ENCODE measurements at regions not wholly inside any gene's neighbourhood (a gene's known extent, or its start where the extent isn't known, plus 50 kb on each side); places are given as distances from the start of the nearest gene placed in this dataset.

DNA sequence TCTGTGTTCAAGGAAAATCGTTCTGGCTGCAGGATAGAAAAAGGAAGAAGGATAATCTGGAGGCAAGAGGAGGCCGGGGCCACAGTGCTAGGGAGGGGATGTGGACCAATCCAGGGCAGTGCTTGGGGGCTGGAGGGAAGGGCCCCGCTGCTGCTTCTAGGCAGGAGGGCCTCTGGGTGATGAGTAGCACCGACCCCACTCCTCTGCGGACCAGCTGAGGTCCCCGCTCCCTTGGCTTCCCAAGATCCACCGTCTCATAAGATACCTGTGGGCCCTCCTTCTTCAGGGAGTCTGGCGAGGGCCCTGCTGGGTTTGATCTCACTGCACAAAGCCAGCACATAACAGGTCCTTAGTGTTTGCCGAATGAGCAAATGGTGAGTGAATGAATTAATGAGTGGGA lies 93.5 kb upstream of the MVB12B start:
- Histone ChIP-seq H3K27me3 (ENCODE audit: insufficient read depth, low read length) (no peaks in the 10 kb centered on the region), H3K4me1 (ENCODE audit: insufficient read depth, low read length) (peaks cover 3% of the 10 kb centered on the region), H3K36me3 (ENCODE audit: insufficient read depth, low read length) (no peaks in the 10 kb centered on the region), H3K27ac (ENCODE audit: low read depth, low read length) (no peak overlapping the region), H3K9me3 (ENCODE audit: control insufficient read depth in 1 of 2, low read length in 2 of 2) (no peaks in the 10 kb centered on the region), H3K4me3 (ENCODE audit: low read length in 2 of 2) (no peak overlapping the region)
- H3K9me3 Mint-ChIP-seq, result no peaks in the 10 kb centered on the region
- intact Hi-C loops (cut with micrococcal nuclease), result no loop called here
- H3K27me3 Mint-ChIP-seq, result peaks cover 8 to 18% of the 10 kb centered on the region in 2 donors
- H3K36me3 Mint-ChIP-seq, result no peaks in the 10 kb centered on the region
- peaks cover 0 to 6% (median 4%) of the 10 kb centered on the region in 4 donors for H3K4me1 Mint-ChIP-seq
- H3K4me3 Mint-ChIP-seq, result no peak overlapping the region
- POLR2A ChIA-PET (ENCODE audit: partially characterized antibody), result no interaction called here
- no peak overlapping the region for H3K27ac Mint-ChIP-seq
- CTCF ChIA-PET (ENCODE audit: partially characterized antibody), result interaction anchor here (2.0 kb wide), 2 partner anchors 258 to 825 kb away, joined by 6 to 11 read pairs; no protein-coding TSS in a partner anchor
- no peak for DNase-seq

DNA sequence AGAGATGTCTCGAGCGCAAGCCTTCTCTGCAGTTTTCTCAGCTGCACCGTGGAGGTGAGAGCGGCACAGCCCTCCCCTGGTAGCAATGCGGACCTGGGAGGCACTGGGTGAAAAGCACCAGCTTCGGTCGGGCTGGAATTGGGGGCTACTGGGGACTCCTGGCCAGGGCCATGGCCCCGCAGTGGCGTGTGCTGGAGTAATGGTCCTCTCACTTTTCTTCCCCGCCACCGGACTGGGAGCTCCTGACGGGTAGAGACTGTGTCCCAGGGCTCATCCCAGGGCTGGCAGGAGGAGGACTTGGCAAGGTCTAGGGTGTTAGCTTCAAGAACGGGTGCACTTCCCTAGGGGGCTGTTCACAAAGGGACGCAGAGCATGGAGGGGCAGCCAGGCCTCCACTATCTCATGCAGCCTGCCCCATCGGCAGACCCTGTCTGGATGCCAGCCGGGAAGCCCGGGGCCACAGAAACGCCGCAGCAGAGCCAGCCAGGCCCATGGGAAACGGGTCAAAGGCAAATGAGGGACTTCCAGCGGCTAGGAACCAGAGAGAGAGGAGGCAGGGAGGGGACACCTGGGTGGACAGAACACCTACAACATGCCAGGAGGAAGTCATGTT lies 92.6 kb upstream of the MVB12B start:
- H3K9me3 Mint-ChIP-seq, result peaks cover 0 to 2% (median 0%) of the 10 kb centered on the region in 8 donors
- Histone ChIP-seq H3K4me3 (ENCODE audit: low read length in 2 of 2) (no peak overlapping the region), H3K36me3 (ENCODE audit: insufficient read depth, low read length) (no peaks in the 10 kb centered on the region), H3K27ac (ENCODE audit: low read depth, low read length) (no peak overlapping the region), H3K4me1 (ENCODE audit: insufficient read depth, low read length) (no peaks in the 10 kb centered on the region), H3K9me3 (ENCODE audit: control insufficient read depth in 1 of 2, low read length in 2 of 2) (no peaks in the 10 kb centered on the region), H3K27me3 (ENCODE audit: insufficient read depth, low read length) (no peaks in the 10 kb centered on the region)
- DNase-seq, result no peak
- H3K4me3 Mint-ChIP-seq, result no peak overlapping the region
- intact Hi-C loops (cut with micrococcal nuclease), result no loop called here
- H3K4me1 Mint-ChIP-seq, result no peaks in the 10 kb centered on the region
- ChIA-PET POLR2A (ENCODE audit: partially characterized antibody) (no interaction called here), CTCF (ENCODE audit: partially characterized antibody) (no interaction called here)
- H3K27ac Mint-ChIP-seq, result no peak overlapping the region
- H3K27me3 Mint-ChIP-seq, result peaks cover 10 to 17% of the 10 kb centered on the region in 2 donors
- H3K36me3 Mint-ChIP-seq, result no peaks in the 10 kb centered on the region

DNA sequence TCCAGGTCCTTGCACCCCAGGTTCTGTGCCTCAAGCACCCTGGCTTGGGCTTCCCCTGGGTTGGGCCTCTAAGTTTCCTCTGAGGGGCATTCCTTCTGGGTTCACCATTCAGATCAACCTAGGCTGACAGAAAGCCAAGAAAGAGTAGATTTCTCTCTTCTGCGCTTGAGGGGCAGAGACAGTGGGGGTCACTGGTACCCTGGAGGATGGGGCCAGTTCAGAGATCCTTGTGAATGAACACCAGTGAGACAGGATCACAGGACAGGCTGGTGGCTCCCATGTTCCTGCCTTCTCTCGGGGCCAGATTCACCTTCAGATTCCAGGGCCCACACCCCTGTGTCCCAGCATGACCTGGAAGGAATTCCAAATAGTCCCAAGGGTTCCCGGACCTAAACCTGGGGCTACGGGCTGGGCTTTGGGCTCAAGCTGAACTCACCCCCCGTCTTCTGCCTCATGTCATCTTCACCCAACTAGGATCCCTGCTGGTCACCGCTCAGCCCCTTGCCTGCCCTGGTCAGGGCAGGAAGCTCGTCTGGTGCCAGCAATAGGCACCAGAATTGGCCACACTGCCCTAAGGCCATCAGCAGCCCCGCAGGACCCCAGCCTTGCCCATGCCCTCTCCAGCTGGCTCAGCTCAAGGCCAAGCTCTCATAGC lies 91.8 kb upstream of the MVB12B start:
- ChIA-PET POLR2A (ENCODE audit: partially characterized antibody) (no interaction called here), CTCF (ENCODE audit: partially characterized antibody) (no interaction called here)
- Mint-ChIP-seq H3K36me3 (no peaks in the 10 kb centered on the region), H3K27ac (no peak overlapping the region), H3K4me3 (no peak overlapping the region), H3K4me1 (peaks cover 0 to 2% (median 0%) of the 10 kb centered on the region in 4 donors), H3K27me3 (peaks cover 9 to 17% of the 10 kb centered on the region in 2 donors), H3K9me3 (peaks cover 0 to 2% (median 0%) of the 10 kb centered on the region in 8 donors)
- Histone ChIP-seq H3K4me1 (ENCODE audit: insufficient read depth, low read length) (no peaks in the 10 kb centered on the region), H3K36me3 (ENCODE audit: insufficient read depth, low read length) (no peaks in the 10 kb centered on the region), H3K27me3 (ENCODE audit: insufficient read depth, low read length) (no peaks in the 10 kb centered on the region), H3K4me3 (ENCODE audit: low read length in 2 of 2) (no peak overlapping the region), H3K9me3 (ENCODE audit: control insufficient read depth in 1 of 2, low read length in 2 of 2) (no peaks in the 10 kb centered on the region), H3K27ac (ENCODE audit: low read depth, low read length) (no peak overlapping the region)
- intact Hi-C loops (cut with micrococcal nuclease), result no loop called here
- DNase-seq, result no peak

GRCh38 chr9:126235336-126236243 lies 91.0 kb upstream of the MVB12B start:
- Histone ChIP-seq H3K4me3 (ENCODE audit: low read length in 2 of 2) (no peak overlapping the region), H3K9me3 (ENCODE audit: control insufficient read depth in 1 of 2, low read length in 2 of 2) (no peaks in the 10 kb centered on the region), H3K36me3 (ENCODE audit: insufficient read depth, low read length) (no peaks in the 10 kb centered on the region), H3K27me3 (ENCODE audit: insufficient read depth, low read length) (no peaks in the 10 kb centered on the region), H3K4me1 (ENCODE audit: insufficient read depth, low read length) (no peaks in the 10 kb centered on the region), H3K27ac (ENCODE audit: low read depth, low read length) (no peak overlapping the region)
- H3K27me3 Mint-ChIP-seq, result peaks cover 6 to 15% of the 10 kb centered on the region in 2 donors
- no peak overlapping the region for H3K4me3 Mint-ChIP-seq
- CTCF ChIA-PET (ENCODE audit: partially characterized antibody), result no interaction called here
- H3K36me3 Mint-ChIP-seq, result no peaks in the 10 kb centered on the region
- POLR2A ChIA-PET (ENCODE audit: partially characterized antibody), result no interaction called here
- H3K27ac Mint-ChIP-seq, result no peak overlapping the region
- intact Hi-C loops (cut with micrococcal nuclease), result no loop called here
- peaks cover 0 to 2% (median 0%) of the 10 kb centered on the region in 8 donors for H3K9me3 Mint-ChIP-seq
- DNase-seq, result no peak
- peaks cover 0 to 2% (median 0%) of the 10 kb centered on the region in 4 donors for H3K4me1 Mint-ChIP-seq

- no peaks in the 10 kb centered on the region for H3K4me1 ChIP-seq (ENCODE audit: insufficient read depth, low read length)
- Mint-ChIP-seq H3K4me3 (no peak overlapping the region), H3K9me3 (peaks cover 0 to 2% (median 0%) of the 10 kb centered on the region in 8 donors), H3K36me3 (no peaks in the 10 kb centered on the region), H3K27me3 (peaks cover 6 to 12% of the 10 kb centered on the region in 2 donors), H3K27ac (no peak overlapping the region), H3K4me1 (peaks cover 0 to 2% (median 0%) of the 10 kb centered on the region in 4 donors)
- no peaks in the 10 kb centered on the region for H3K9me3 ChIP-seq (ENCODE audit: control insufficient read depth in 1 of 2, low read length in 2 of 2)
- intact Hi-C loops (cut with micrococcal nuclease), result no loop called here
- H3K4me3 ChIP-seq (ENCODE audit: low read length in 2 of 2), result no peak overlapping the region
- POLR2A ChIA-PET (ENCODE audit: partially characterized antibody), result no interaction called here
- CTCF ChIA-PET (ENCODE audit: partially characterized antibody), result no interaction called here
- no peak for DNase-seq
- no peaks in the 10 kb centered on the region for H3K36me3 ChIP-seq (ENCODE audit: insufficient read depth, low read length)
- H3K27ac ChIP-seq (ENCODE audit: low read depth, low read length), result no peak overlapping the region
- no peaks in the 10 kb centered on the region for H3K27me3 ChIP-seq (ENCODE audit: insufficient read depth, low read length)
These were observed 90.4 kb upstream of the MVB12B start for GRCh38 chr9:126236273-126236672.

DNA sequence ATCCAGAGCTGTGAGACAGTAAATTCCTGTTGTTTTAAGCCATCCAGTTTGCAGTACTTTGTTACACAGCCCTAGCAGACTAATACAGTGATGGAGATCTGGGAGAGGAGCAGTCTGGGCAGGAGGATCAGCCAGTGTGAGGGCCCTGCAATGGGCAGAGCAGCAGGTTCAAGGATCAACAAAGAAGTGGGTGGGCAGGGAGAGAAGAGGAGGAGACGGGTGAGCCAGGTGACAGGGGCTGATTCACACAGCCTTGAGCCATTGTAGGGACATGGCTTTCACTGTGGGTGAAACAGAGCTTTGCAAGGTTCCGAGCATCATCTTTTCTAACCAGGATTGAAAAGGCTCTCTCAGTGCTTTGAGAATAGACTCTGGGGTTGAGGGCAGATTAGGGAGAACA lies 88.2 kb upstream of the MVB12B start:
- H3K9me3 Mint-ChIP-seq, result peaks cover 0 to 5% (median 3%) of the 10 kb centered on the region in 8 donors
- no peaks in the 10 kb centered on the region for H3K4me1 ChIP-seq (ENCODE audit: insufficient read depth, low read length)
- H3K4me3 ChIP-seq (ENCODE audit: low read length in 2 of 2), result no peak overlapping the region
- H3K9me3 ChIP-seq (ENCODE audit: control insufficient read depth in 1 of 2, low read length in 2 of 2), result no peaks in the 10 kb centered on the region
- no peak overlapping the region for H3K27ac Mint-ChIP-seq
- H3K27me3 ChIP-seq (ENCODE audit: insufficient read depth, low read length), result no peaks in the 10 kb centered on the region
- no peak overlapping the region for H3K4me3 Mint-ChIP-seq
- peaks cover 4 to 10% of the 10 kb centered on the region in 2 donors for H3K27me3 Mint-ChIP-seq
- intact Hi-C loops (cut with micrococcal nuclease), result no loop called here
- H3K36me3 Mint-ChIP-seq, result no peaks in the 10 kb centered on the region
- peaks cover 0 to 2% (median 0%) of the 10 kb centered on the region in 4 donors for H3K4me1 Mint-ChIP-seq
- H3K36me3 ChIP-seq (ENCODE audit: insufficient read depth, low read length), result no peaks in the 10 kb centered on the region
- no peak overlapping the region for H3K27ac ChIP-seq (ENCODE audit: low read depth, low read length)
- ChIA-PET POLR2A (ENCODE audit: partially characterized antibody) (no interaction called here), CTCF (ENCODE audit: partially characterized antibody) (interaction anchor here (1.0 kb wide), 1 partner anchor 15 kb away, joined by 3 read pairs; no protein-coding TSS in a partner anchor)
- no peak for DNase-seq

GRCh38 chr9:126239515-126239914 lies 87.1 kb upstream of the MVB12B start:
- intact Hi-C loops (cut with micrococcal nuclease), result no loop called here
- Mint-ChIP-seq H3K27ac (no peak overlapping the region), H3K4me3 (no peak overlapping the region), H3K27me3 (peaks cover 4 to 10% of the 10 kb centered on the region in 2 donors), H3K9me3 (peaks cover 0 to 11% (median 10%) of the 10 kb centered on the region in 8 donors), H3K4me1 (peaks cover 0 to 2% (median 0%) of the 10 kb centered on the region in 4 donors), H3K36me3 (no peaks in the 10 kb centered on the region)
- DNase-seq, result no peak
- POLR2A ChIA-PET (ENCODE audit: partially characterized antibody), result no interaction called here
- no peaks in the 10 kb centered on the region for H3K36me3 ChIP-seq (ENCODE audit: insufficient read depth, low read length)
- CTCF ChIA-PET (ENCODE audit: partially characterized antibody), result interaction anchor here (1.0 kb wide), 1 partner anchor 16 kb away, joined by 3 read pairs; no protein-coding TSS in a partner anchor
- H3K4me1 ChIP-seq (ENCODE audit: insufficient read depth, low read length), result no peaks in the 10 kb centered on the region
- H3K9me3 ChIP-seq (ENCODE audit: control insufficient read depth in 1 of 2, low read length in 2 of 2), result no peaks in the 10 kb centered on the region
- H3K4me3 ChIP-seq (ENCODE audit: low read length in 2 of 2), result no peak overlapping the region
- no peaks in the 10 kb centered on the region for H3K27me3 ChIP-seq (ENCODE audit: insufficient read depth, low read length)
- H3K27ac ChIP-seq (ENCODE audit: low read depth, low read length), result no peak overlapping the region

Data from CD4-positive, alpha-beta memory T cell (primary cell).